ENCODE measurements at regions not wholly inside any gene's neighbourhood (a gene's known extent, or its start where the extent isn't known, plus 50 kb on each side); places are given as distances from the start of the nearest gene placed in this dataset.

DNA sequence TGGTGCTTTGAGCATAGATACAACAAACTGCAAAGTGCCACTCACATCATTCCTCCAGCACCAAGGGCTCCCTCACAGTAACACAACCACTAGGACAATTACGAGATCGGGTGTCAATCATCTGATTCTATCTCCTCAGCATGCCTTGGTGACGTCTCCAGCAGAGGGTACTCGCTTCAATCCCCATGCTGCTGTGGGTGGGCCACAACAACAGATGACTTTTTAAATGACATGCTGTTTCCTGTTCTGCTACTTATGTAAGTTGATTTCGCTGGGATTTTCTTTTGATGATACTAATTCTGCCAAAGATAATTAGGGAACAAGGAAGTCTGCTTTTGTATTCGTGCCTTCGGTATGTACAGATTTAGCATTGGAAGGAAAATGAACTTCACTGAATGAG, 1113.0 kb downstream of the BCL11A start:
- TF ChIP-seq, protein P1, sequence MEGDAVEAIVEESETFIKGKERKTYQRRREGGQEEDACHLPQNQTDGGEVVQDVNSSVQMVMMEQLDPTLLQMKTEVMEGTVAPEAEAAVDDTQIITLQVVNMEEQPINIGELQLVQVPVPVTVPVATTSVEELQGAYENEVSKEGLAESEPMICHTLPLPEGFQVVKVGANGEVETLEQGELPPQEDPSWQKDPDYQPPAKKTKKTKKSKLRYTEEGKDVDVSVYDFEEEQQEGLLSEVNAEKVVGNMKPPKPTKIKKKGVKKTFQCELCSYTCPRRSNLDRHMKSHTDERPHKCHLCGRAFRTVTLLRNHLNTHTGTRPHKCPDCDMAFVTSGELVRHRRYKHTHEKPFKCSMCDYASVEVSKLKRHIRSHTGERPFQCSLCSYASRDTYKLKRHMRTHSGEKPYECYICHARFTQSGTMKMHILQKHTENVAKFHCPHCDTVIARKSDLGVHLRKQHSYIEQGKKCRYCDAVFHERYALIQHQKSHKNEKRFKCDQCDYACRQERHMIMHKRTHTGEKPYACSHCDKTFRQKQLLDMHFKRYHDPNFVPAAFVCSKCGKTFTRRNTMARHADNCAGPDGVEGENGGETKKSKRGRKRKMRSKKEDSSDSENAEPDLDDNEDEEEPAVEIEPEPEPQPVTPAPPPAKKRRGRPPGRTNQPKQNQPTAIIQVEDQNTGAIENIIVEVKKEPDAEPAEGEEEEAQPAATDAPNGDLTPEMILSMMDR (IDR thresholded peaks at IDR 0.05; ENCODE audit: low read length), result no peak
- no peak for TF ChIP-seq EZH2 (IDR thresholded peaks at IDR 0.05; ENCODE audit: borderline replicate concordance, low read length)

Data from OCI-LY1 (cell line).